ENCODE measurements at regions not wholly inside any gene's neighbourhood (a gene's known extent, or its start where the extent isn't known, plus 50 kb on each side); places are given as distances from the start of the nearest gene placed in this dataset.
A peak's percentile ranks its signal among the peaks of the same experiment; 100 is the strongest.

GRCh38 chr5:167261309-167262100 lies 1029.9 kb upstream of the WWC1 start:
- Mint-ChIP-seq H3K27me3 (ENCODE audit: insufficient read depth) (no peaks in the 10 kb centered on the region), H3K4me3 (no peak overlapping the region), H3K4me1 (no peaks in the 10 kb centered on the region), H3K9me3 (peaks cover 5% of the 10 kb centered on the region), H3K36me3 (ENCODE audit: low read depth) (no peaks in the 10 kb centered on the region), H3K27ac (no peak overlapping the region)
- H3K27ac ChIP-seq (ENCODE audit: low read depth, low read length), result no peak overlapping the region
- H3K9me3 ChIP-seq (ENCODE audit: control insufficient read depth, low read length), result no peaks in the 10 kb centered on the region
- H3K36me3 ChIP-seq (ENCODE audit: control insufficient read depth, insufficient read depth, low read length), result no peaks in the 10 kb centered on the region
- WGBS, 2 experiments (ENCODE audit: insufficient coverage in 1 of 2, insufficient read length in 1 of 2), result 89% methylated on average over 3 of the region's 3 CpGs; no CpG with 5 or more reads in 1 of the 2 experiments
- H3K4me3 ChIP-seq (ENCODE audit: low read length), result no peak overlapping the region
- no peaks in the 10 kb centered on the region for H3K4me1 ChIP-seq (ENCODE audit: control insufficient read depth, insufficient read depth, low read length)
- DNase-seq, result peak; percentile 50
- TF ChIP-seq, protein P1, sequence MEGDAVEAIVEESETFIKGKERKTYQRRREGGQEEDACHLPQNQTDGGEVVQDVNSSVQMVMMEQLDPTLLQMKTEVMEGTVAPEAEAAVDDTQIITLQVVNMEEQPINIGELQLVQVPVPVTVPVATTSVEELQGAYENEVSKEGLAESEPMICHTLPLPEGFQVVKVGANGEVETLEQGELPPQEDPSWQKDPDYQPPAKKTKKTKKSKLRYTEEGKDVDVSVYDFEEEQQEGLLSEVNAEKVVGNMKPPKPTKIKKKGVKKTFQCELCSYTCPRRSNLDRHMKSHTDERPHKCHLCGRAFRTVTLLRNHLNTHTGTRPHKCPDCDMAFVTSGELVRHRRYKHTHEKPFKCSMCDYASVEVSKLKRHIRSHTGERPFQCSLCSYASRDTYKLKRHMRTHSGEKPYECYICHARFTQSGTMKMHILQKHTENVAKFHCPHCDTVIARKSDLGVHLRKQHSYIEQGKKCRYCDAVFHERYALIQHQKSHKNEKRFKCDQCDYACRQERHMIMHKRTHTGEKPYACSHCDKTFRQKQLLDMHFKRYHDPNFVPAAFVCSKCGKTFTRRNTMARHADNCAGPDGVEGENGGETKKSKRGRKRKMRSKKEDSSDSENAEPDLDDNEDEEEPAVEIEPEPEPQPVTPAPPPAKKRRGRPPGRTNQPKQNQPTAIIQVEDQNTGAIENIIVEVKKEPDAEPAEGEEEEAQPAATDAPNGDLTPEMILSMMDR (conservative IDR thresholded peaks at IDR 0.05), result peak; percentile 82
- H3K9ac ChIP-seq (ENCODE audit: extremely low read depth, low read length, poor library complexity, severe bottlenecking), result no peak overlapping the region
- no peaks in the 10 kb centered on the region for H3K27me3 ChIP-seq (ENCODE audit: control insufficient read depth, insufficient read depth, low read length, poor library complexity, severe bottlenecking)

- Histone ChIP-seq H3K36me3 (ENCODE audit: control insufficient read depth, insufficient read depth, low read length) (no peaks in the 10 kb centered on the region), H3K4me3 (ENCODE audit: low read length) (no peak overlapping the region), H3K9ac (ENCODE audit: extremely low read depth, low read length, poor library complexity, severe bottlenecking) (no peak overlapping the region), H3K27ac (ENCODE audit: low read depth, low read length) (no peak overlapping the region), H3K27me3 (ENCODE audit: control insufficient read depth, insufficient read depth, low read length, poor library complexity, severe bottlenecking) (no peaks in the 10 kb centered on the region), H3K9me3 (ENCODE audit: control insufficient read depth, low read length) (no peaks in the 10 kb centered on the region), H3K4me1 (ENCODE audit: control insufficient read depth, insufficient read depth, low read length) (no peaks in the 10 kb centered on the region)
- Mint-ChIP-seq H3K4me1 (no peaks in the 10 kb centered on the region), H3K9me3 (peaks cover 5% of the 10 kb centered on the region), H3K27me3 (ENCODE audit: insufficient read depth) (no peaks in the 10 kb centered on the region), H3K4me3 (no peak overlapping the region), H3K27ac (no peak overlapping the region), H3K36me3 (ENCODE audit: low read depth) (no peaks in the 10 kb centered on the region)
- 84 to 90% methylated on average over 3 to 4 of the region's 4 CpGs for WGBS, 2 experiments (ENCODE audit: insufficient coverage in 1 of 2, insufficient read length in 1 of 2)
- DNase-seq, result no peak
- TF ChIP-seq, protein P1 (conservative IDR thresholded peaks at IDR 0.05), result no peak
Measured at GRCh38 chr5:167263185-167263584, 1028.3 kb upstream of the WWC1 start.

GRCh38 chr5:167264348-167264747 lies 1027.1 kb upstream of the WWC1 start:
- no peaks in the 10 kb centered on the region for H3K9me3 ChIP-seq (ENCODE audit: control insufficient read depth, low read length)
- H3K27ac ChIP-seq (ENCODE audit: low read depth, low read length), result no peak overlapping the region
- H3K4me1 Mint-ChIP-seq, result no peaks in the 10 kb centered on the region
- H3K9me3 Mint-ChIP-seq, result peaks cover 5% of the 10 kb centered on the region
- 94 to 100% methylated on average over 4 to 7 of the region's 7 CpGs for WGBS, 2 experiments (ENCODE audit: insufficient coverage in 1 of 2, insufficient read length in 1 of 2)
- H3K36me3 ChIP-seq (ENCODE audit: control insufficient read depth, insufficient read depth, low read length), result no peaks in the 10 kb centered on the region
- H3K4me3 Mint-ChIP-seq, result no peak overlapping the region
- no peaks in the 10 kb centered on the region for H3K36me3 Mint-ChIP-seq (ENCODE audit: low read depth)
- no peak overlapping the region for H3K27ac Mint-ChIP-seq
- TF ChIP-seq, protein P1 (conservative IDR thresholded peaks at IDR 0.05), result no peak
- no peak for DNase-seq
- H3K4me1 ChIP-seq (ENCODE audit: control insufficient read depth, insufficient read depth, low read length), result no peaks in the 10 kb centered on the region
- H3K9ac ChIP-seq (ENCODE audit: extremely low read depth, low read length, poor library complexity, severe bottlenecking), result no peak overlapping the region
- no peaks in the 10 kb centered on the region for H3K27me3 ChIP-seq (ENCODE audit: control insufficient read depth, insufficient read depth, low read length, poor library complexity, severe bottlenecking)
- no peak overlapping the region for H3K4me3 ChIP-seq (ENCODE audit: low read length)
- no peaks in the 10 kb centered on the region for H3K27me3 Mint-ChIP-seq (ENCODE audit: insufficient read depth)

Data from endodermal cell (in vitro differentiated cells).